ENCODE measurements at regions not wholly inside any gene's neighbourhood (a gene's known extent, or its start where the extent isn't known, plus 50 kb on each side); places are given as distances from the start of the nearest gene placed in this dataset.
"Not testable (repeated sequence)": the region's sequence is repeated elsewhere in the genome, so short reads cannot be mapped to it uniquely, and the experiment has no call there.

DNA sequence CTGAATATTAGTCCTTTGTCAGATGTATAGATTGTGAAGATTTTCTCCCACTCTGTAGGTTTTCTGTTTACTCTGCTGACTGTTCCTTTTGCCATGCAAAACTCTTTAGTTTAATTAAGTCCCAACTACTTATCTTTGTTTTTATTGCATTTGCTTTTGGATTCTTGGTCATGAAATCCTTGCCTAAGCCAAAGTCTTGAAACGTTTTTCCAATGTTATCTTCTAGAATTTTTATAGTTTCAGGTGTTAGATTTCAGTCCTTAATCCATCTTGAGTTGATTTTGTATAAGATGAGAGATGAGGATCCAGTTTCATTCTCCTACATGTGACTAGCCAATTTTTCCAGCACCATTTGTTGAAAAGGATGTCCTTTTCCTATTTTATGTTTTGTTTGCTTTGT is 86.0 kb upstream of the MB21D2 start:
- not testable (repeated sequence) for TF ChIP-seq GABPA (IDR thresholded peaks at IDR 0.05; ENCODE audit: borderline replicate concordance, insufficient read depth, low read length); KDM5A (IDR thresholded peaks at IDR 0.05; ENCODE audit: low read length); POLR2A (IDR thresholded peaks at IDR 0.05; ENCODE audit: control extremely low read depth in 1 of 2, low read depth in 2 of 2, low read length in 2 of 2); TAF1 (IDR thresholded peaks at IDR 0.05; ENCODE audit: low read depth, low read length); CEBPB (IDR thresholded peaks at IDR 0.05; ENCODE audit: low read depth, low read length); SIN3A (conservative IDR thresholded peaks at IDR 0.05 in 1 of 2, IDR thresholded peaks at IDR 0.05 in 1 of 2; ENCODE audit: low read depth in 1 of 2, low read length in 2 of 2); TBP (IDR thresholded peaks at IDR 0.05; ENCODE audit: low read depth, low read length); EP300 (IDR thresholded peaks at IDR 0.05; ENCODE audit: borderline replicate concordance in 1 of 2, low read depth in 2 of 2, low read length in 2 of 2)
- TF ChIP-seq, protein P1, sequence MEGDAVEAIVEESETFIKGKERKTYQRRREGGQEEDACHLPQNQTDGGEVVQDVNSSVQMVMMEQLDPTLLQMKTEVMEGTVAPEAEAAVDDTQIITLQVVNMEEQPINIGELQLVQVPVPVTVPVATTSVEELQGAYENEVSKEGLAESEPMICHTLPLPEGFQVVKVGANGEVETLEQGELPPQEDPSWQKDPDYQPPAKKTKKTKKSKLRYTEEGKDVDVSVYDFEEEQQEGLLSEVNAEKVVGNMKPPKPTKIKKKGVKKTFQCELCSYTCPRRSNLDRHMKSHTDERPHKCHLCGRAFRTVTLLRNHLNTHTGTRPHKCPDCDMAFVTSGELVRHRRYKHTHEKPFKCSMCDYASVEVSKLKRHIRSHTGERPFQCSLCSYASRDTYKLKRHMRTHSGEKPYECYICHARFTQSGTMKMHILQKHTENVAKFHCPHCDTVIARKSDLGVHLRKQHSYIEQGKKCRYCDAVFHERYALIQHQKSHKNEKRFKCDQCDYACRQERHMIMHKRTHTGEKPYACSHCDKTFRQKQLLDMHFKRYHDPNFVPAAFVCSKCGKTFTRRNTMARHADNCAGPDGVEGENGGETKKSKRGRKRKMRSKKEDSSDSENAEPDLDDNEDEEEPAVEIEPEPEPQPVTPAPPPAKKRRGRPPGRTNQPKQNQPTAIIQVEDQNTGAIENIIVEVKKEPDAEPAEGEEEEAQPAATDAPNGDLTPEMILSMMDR (IDR thresholded peaks at IDR 0.05; ENCODE audit: control extremely low read depth in 1 of 3, insufficient read depth in 1 of 3, low read depth in 1 of 3, low read length in 3 of 3): not testable (repeated sequence)
- TF ChIP-seq, protein P2, sequence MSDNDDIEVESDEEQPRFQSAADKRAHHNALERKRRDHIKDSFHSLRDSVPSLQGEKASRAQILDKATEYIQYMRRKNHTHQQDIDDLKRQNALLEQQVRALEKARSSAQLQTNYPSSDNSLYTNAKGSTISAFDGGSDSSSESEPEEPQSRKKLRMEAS (IDR thresholded peaks at IDR 0.05): not testable (repeated sequence)
